GM12892 (cell line): ENCODE measurements at regions not wholly inside any gene's neighbourhood (a gene's known extent, or its start where the extent isn't known, plus 50 kb on each side); places are given as distances from the start of the nearest gene placed in this dataset.
"Not testable (repeated sequence)": the region's sequence is repeated elsewhere in the genome, so short reads cannot be mapped to it uniquely, and the experiment has no call there.

ENCODE experiments used
- POLR2A ChIP-seq: IDR thresholded peaks from 2 replicates; pipeline ENCODE4 v1.6.1; 2011; ENCODE audit warnings: low read depth, low read length, control low read depth
- TAF1 ChIP-seq: IDR thresholded peaks from 2 replicates; pipeline ENCODE4 v1.6.1; 2011; ENCODE audit warnings: low read depth, mild to moderate bottlenecking, control low read depth, low read length, borderline replicate concordance

- not testable (repeated sequence) for TF ChIP-seq POLR2A, TAF1
Observed at GRCh38 chr12:87194389-87194788, 834.8 kb downstream of the C12orf50 start.
